Nephron (organoid): ENCODE measurements at regions not wholly inside any gene's neighbourhood (a gene's known extent, or its start where the extent isn't known, plus 50 kb on each side); places are given as distances from the start of the nearest gene placed in this dataset.

Experiments
- H3K27ac Mint-ChIP-seq, 3 experiments: 2 replicates each; pipeline ENCODE4 v1.8.0; 2020; ENCODE audit warnings: mixed read lengths in 3 of 3, mild to moderate bottlenecking in 2 of 3, moderate library complexity in 1 of 3
- H3K27me3 Mint-ChIP-seq: 2 replicates; pipeline ENCODE4 v1.8.0; 2021; ENCODE audit warnings: low read depth, mild to moderate bottlenecking, moderate library complexity, mixed read lengths
- H3K36me3 Mint-ChIP-seq: 2 replicates; pipeline ENCODE4 v1.8.0; 2020; ENCODE audit warnings: low read depth, mixed read lengths
- H3K4me1 Mint-ChIP-seq: 2 replicates; pipeline ENCODE4 v1.8.0; 2020; ENCODE audit warnings: mixed read lengths
- H3K4me3 Mint-ChIP-seq, 3 experiments: 2 replicates each; pipeline ENCODE4 v1.8.0; 2020; ENCODE audit warnings: mild to moderate bottlenecking in 3 of 3, mixed read lengths in 3 of 3, moderate library complexity in 2 of 3
- H3K9me3 Mint-ChIP-seq: 2 replicates; pipeline ENCODE4 v1.8.0; 2020; ENCODE audit warnings: mixed read lengths
- TF ChIP-seq, protein P1 (sequence below), 3 experiments: fragments of 200-600 bp; sonication (generic); IDR thresholded peaks; one replicate each; pipeline ENCODE4 v1.5.0; 2021; ENCODE audit warnings: antibody characterized with exemption in 3 of 3; ENCODE audit not compliant: unreplicated experiment in 3 of 3

- Mint-ChIP-seq H3K4me3 (no peak overlapping the region), H3K27me3 (no peaks in the 10 kb centered on the region), H3K27ac (no peak overlapping the region), H3K9me3 (no peaks in the 10 kb centered on the region), H3K36me3 (no peaks in the 10 kb centered on the region), H3K4me1 (peaks cover 28% of the 10 kb centered on the region)
- TF ChIP-seq, protein P1, sequence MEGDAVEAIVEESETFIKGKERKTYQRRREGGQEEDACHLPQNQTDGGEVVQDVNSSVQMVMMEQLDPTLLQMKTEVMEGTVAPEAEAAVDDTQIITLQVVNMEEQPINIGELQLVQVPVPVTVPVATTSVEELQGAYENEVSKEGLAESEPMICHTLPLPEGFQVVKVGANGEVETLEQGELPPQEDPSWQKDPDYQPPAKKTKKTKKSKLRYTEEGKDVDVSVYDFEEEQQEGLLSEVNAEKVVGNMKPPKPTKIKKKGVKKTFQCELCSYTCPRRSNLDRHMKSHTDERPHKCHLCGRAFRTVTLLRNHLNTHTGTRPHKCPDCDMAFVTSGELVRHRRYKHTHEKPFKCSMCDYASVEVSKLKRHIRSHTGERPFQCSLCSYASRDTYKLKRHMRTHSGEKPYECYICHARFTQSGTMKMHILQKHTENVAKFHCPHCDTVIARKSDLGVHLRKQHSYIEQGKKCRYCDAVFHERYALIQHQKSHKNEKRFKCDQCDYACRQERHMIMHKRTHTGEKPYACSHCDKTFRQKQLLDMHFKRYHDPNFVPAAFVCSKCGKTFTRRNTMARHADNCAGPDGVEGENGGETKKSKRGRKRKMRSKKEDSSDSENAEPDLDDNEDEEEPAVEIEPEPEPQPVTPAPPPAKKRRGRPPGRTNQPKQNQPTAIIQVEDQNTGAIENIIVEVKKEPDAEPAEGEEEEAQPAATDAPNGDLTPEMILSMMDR (IDR thresholded peaks at IDR 0.05; ENCODE audit: unreplicated experiment in 3 of 3) = no peak
These were observed 492.1 kb upstream of the PIK3C3 start for GRCh38 chr18:41462946-41463345.

- H3K4me1 Mint-ChIP-seq = peaks cover 21% of the 10 kb centered on the region
- H3K4me3 Mint-ChIP-seq = no peak overlapping the region
- H3K9me3 Mint-ChIP-seq = no peaks in the 10 kb centered on the region
- H3K27ac Mint-ChIP-seq = no peak overlapping the region
- TF ChIP-seq, protein P1 (IDR thresholded peaks at IDR 0.05; ENCODE audit: unreplicated experiment in 3 of 3) = no peak
- H3K36me3 Mint-ChIP-seq = no peaks in the 10 kb centered on the region
- H3K27me3 Mint-ChIP-seq = peaks cover 3% of the 10 kb centered on the region
These were observed 493.9 kb upstream of the PIK3C3 start for GRCh38 chr18:41461114-41461513.

DNA sequence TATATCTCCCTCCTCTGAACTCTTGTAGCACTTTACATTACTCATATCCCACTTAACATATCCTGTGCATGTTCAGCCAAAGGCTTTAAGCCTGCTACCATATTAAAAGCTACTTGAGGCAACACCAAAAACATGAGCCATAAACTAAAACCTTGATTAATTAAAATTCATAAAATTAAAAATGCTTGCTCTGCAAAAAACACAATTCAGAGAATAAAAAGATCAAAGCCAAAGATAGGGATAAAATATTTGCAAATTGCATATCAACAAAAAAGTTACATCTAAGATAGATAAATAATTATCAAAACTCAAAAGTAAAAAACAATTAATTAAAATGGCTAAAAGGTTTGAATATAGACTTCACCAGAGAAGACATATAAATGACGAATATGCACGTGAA is 495.4 kb upstream of the PIK3C3 start:
- Mint-ChIP-seq H3K27me3 (peaks cover 3% of the 10 kb centered on the region), H3K27ac (no peak overlapping the region), H3K36me3 (no peaks in the 10 kb centered on the region), H3K4me1 (peaks cover 11% of the 10 kb centered on the region), H3K4me3 (no peak overlapping the region), H3K9me3 (no peaks in the 10 kb centered on the region)
- TF ChIP-seq, protein P1 (IDR thresholded peaks at IDR 0.05; ENCODE audit: unreplicated experiment in 3 of 3) = no peak

DNA sequence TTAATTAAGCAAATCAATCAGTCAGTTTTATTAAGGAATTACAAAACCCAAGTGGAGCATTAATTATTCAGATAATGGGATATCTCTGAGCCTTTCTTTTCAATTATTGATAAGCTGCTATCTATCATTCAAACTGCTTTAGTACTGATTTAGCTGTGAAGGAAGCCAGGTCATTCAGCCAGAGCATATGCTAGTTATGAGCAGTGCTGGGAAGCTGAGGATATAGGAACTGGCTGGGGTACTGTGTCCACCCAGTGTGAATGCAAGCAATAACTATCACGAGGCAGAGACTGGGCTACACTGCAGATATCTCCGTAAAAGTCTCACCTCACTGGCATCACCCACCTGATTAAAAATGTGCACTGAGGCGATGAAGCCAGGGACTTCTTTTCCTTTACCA is 496.7 kb upstream of the PIK3C3 start:
- H3K36me3 Mint-ChIP-seq = no peaks in the 10 kb centered on the region
- peaks cover 11% of the 10 kb centered on the region for H3K4me1 Mint-ChIP-seq

GRCh38 chr18:41457765-41458326 is 497.2 kb upstream of the PIK3C3 start:
- Mint-ChIP-seq H3K27ac (no peak overlapping the region), H3K36me3 (no peaks in the 10 kb centered on the region), H3K4me3 (no peak overlapping the region), H3K9me3 (no peaks in the 10 kb centered on the region), H3K27me3 (peaks cover 3% of the 10 kb centered on the region), H3K4me1 (peaks cover 11% of the 10 kb centered on the region)
- TF ChIP-seq, protein P1 (IDR thresholded peaks at IDR 0.05; ENCODE audit: unreplicated experiment in 3 of 3) = no peak

More for the DNA sequence above, 496.7 kb upstream of the PIK3C3 start:
- H3K27me3 Mint-ChIP-seq = peaks cover 3% of the 10 kb centered on the region
- H3K9me3 Mint-ChIP-seq = no peaks in the 10 kb centered on the region
- TF ChIP-seq, protein P1 (IDR thresholded peaks at IDR 0.05; ENCODE audit: unreplicated experiment in 3 of 3) = no peak
- no peak overlapping the region for H3K27ac Mint-ChIP-seq
- no peak overlapping the region for H3K4me3 Mint-ChIP-seq

- TF ChIP-seq, protein P1 (IDR thresholded peaks at IDR 0.05; ENCODE audit: unreplicated experiment in 3 of 3) = no peak
- Mint-ChIP-seq H3K9me3 (peaks cover 2% of the 10 kb centered on the region), H3K27ac (no peak overlapping the region), H3K4me1 (peaks cover 9% of the 10 kb centered on the region), H3K27me3 (peaks cover 3% of the 10 kb centered on the region), H3K4me3 (no peak overlapping the region), H3K36me3 (no peaks in the 10 kb centered on the region)
These were observed 498.2 kb upstream of the PIK3C3 start for GRCh38 chr18:41456831-41457230.
